Uterus (tissue), 2 donors: ENCODE measurements at regions not wholly inside any gene's neighbourhood (a gene's known extent, or its start where the extent isn't known, plus 50 kb on each side); places are given as distances from the start of the nearest gene placed in this dataset.
"Not testable (repeated sequence)": the region's sequence is repeated elsewhere in the genome, so short reads cannot be mapped to it uniquely, and the experiment has no call there.

Experiments used
- POLR2A ChIP-seq, 2 donors: fragments of 450-650 bp; IDR thresholded peaks; one replicate each; pipeline ENCODE4 v1.6.1; 2016; ENCODE audit warnings: antibody characterized with exemption in 2 of 2, mild to moderate bottlenecking in 1 of 2, moderate library complexity in 1 of 2
- TF ChIP-seq, protein P1 (sequence below), 4 experiments: fragments of 200-600 bp in 2 of 4; fragments of 450-650 bp in 2 of 4; sonication (generic) in 2 of 4; IDR thresholded peaks; one replicate each; pipeline ENCODE4 v1.5.1; 2016 to 2019; ENCODE audit warnings: antibody characterized with exemption in 4 of 4, mild to moderate bottlenecking in 2 of 4, moderate library complexity in 1 of 4

DNA sequence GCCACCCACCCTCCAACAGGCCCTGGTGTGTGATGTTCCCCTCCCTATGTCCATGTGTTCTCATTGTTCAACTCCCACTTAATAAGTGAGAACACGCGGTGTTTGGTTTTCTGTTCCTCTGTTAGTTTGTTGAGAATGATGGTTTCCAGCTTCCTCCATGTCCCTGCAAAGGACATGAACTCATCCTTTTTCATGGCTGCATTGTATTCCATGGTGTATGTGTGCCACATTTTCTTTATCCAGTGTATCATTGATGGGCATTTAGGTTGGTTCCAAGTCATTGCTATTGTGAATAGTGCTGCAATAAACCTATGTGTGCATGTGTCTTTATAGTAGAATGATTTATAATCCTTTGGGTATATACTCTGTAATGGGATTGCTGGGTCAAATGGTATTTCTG, 424.2 kb upstream of the MEF2C start:
- TF ChIP-seq, protein P1, sequence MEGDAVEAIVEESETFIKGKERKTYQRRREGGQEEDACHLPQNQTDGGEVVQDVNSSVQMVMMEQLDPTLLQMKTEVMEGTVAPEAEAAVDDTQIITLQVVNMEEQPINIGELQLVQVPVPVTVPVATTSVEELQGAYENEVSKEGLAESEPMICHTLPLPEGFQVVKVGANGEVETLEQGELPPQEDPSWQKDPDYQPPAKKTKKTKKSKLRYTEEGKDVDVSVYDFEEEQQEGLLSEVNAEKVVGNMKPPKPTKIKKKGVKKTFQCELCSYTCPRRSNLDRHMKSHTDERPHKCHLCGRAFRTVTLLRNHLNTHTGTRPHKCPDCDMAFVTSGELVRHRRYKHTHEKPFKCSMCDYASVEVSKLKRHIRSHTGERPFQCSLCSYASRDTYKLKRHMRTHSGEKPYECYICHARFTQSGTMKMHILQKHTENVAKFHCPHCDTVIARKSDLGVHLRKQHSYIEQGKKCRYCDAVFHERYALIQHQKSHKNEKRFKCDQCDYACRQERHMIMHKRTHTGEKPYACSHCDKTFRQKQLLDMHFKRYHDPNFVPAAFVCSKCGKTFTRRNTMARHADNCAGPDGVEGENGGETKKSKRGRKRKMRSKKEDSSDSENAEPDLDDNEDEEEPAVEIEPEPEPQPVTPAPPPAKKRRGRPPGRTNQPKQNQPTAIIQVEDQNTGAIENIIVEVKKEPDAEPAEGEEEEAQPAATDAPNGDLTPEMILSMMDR (IDR thresholded peaks at IDR 0.05) = not testable (repeated sequence)
- not testable (repeated sequence) for TF ChIP-seq POLR2A (IDR thresholded peaks at IDR 0.05)
